ENCODE measurements at regions not wholly inside any gene's neighbourhood (a gene's known extent, or its start where the extent isn't known, plus 50 kb on each side); places are given as distances from the start of the nearest gene placed in this dataset.

DNA sequence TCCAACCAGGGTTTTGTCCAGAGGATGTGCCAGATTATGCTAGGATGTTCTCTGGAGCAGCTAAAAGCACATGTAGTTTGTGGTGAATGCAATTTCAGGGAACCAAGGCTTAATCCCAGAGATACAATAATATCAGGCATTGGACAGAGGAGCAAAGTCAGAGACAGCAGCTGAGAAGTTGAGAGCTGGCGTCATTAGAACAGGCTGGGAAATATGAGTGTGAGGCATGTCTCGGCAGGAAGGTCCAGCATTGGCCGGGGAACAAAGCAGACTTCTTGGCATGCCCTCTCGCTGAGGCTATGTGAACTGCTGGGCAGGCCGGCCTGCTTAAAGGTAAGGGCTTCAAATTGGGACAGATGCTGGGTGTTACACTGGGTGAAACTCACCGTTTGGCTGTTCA, 125.4 kb downstream of the CAND1 start:
- TF ChIP-seq, protein P1, sequence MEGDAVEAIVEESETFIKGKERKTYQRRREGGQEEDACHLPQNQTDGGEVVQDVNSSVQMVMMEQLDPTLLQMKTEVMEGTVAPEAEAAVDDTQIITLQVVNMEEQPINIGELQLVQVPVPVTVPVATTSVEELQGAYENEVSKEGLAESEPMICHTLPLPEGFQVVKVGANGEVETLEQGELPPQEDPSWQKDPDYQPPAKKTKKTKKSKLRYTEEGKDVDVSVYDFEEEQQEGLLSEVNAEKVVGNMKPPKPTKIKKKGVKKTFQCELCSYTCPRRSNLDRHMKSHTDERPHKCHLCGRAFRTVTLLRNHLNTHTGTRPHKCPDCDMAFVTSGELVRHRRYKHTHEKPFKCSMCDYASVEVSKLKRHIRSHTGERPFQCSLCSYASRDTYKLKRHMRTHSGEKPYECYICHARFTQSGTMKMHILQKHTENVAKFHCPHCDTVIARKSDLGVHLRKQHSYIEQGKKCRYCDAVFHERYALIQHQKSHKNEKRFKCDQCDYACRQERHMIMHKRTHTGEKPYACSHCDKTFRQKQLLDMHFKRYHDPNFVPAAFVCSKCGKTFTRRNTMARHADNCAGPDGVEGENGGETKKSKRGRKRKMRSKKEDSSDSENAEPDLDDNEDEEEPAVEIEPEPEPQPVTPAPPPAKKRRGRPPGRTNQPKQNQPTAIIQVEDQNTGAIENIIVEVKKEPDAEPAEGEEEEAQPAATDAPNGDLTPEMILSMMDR (IDR thresholded peaks at IDR 0.05; ENCODE audit: low read length): no peak
- no peak for TF ChIP-seq EZH2 (IDR thresholded peaks at IDR 0.05; ENCODE audit: borderline replicate concordance, low read length)
